ENCODE measurements at regions not wholly inside any gene's neighbourhood (a gene's known extent, or its start where the extent isn't known, plus 50 kb on each side); places are given as distances from the start of the nearest gene placed in this dataset.

DNA sequence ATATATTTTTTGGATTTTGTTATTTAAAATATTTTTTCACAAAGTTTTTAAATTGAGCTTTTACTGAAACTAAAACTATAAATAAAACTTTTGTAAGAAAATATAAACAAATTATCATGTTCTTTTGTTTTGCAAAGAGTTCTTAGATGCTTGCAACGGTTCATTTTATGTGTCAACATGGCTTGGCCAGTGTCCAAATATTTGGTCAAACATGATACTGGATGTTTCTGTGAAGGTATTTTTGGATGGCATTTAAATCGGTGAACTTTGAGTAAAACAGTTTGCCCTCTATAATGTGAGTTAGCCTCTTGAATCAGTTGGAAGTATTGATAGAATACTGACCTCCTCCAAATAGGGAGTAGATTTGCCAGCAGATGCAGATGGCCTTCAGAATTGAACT is 612.6 kb upstream of the NECTIN3 start:
- TF ChIP-seq, protein P1, sequence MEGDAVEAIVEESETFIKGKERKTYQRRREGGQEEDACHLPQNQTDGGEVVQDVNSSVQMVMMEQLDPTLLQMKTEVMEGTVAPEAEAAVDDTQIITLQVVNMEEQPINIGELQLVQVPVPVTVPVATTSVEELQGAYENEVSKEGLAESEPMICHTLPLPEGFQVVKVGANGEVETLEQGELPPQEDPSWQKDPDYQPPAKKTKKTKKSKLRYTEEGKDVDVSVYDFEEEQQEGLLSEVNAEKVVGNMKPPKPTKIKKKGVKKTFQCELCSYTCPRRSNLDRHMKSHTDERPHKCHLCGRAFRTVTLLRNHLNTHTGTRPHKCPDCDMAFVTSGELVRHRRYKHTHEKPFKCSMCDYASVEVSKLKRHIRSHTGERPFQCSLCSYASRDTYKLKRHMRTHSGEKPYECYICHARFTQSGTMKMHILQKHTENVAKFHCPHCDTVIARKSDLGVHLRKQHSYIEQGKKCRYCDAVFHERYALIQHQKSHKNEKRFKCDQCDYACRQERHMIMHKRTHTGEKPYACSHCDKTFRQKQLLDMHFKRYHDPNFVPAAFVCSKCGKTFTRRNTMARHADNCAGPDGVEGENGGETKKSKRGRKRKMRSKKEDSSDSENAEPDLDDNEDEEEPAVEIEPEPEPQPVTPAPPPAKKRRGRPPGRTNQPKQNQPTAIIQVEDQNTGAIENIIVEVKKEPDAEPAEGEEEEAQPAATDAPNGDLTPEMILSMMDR (IDR thresholded peaks at IDR 0.05), result no peak
- intact Hi-C loops (cut with DNase I), result no loop called here
- H3K36me3 ChIP-seq, result no peaks in the 10 kb centered on the region
- no peak for ATAC-seq
- H3K4me1 ChIP-seq, result no peaks in the 10 kb centered on the region
- H3K4me3 ChIP-seq, result no peak overlapping the region
- DNase-seq, result no peak
- H3K27ac ChIP-seq, result no peak overlapping the region
- H3K9me3 ChIP-seq, result no peaks in the 10 kb centered on the region
- H3K27me3 ChIP-seq, result no peaks in the 10 kb centered on the region

DNA sequence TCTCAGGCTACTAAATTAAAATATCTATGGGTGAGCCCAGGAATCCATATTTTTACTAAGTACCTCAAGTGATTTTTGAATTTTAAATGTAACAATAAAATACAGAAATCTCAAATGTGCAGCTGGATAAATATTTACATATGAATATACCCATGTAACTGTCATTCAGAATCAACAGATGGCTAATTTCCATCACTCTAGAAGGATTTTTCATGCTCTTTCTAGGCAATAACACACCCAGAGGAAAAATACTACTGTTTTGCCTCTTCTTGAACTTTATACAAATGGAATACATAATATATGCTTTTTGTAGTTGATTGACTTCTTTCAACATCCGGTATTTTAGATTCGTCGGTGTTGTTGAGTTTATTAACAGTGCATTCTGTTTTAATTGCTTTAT is 601.3 kb upstream of the NECTIN3 start:
- Histone ChIP-seq H3K27ac (no peak overlapping the region), H3K27me3 (no peaks in the 10 kb centered on the region), H3K36me3 (no peaks in the 10 kb centered on the region), H3K4me1 (no peaks in the 10 kb centered on the region), H3K4me3 (no peak overlapping the region), H3K9me3 (no peaks in the 10 kb centered on the region)
- intact Hi-C loops (cut with DNase I), result no loop called here
- no peak for ATAC-seq
- TF ChIP-seq, protein P1 (IDR thresholded peaks at IDR 0.05), result no peak
- no peak for DNase-seq

DNA sequence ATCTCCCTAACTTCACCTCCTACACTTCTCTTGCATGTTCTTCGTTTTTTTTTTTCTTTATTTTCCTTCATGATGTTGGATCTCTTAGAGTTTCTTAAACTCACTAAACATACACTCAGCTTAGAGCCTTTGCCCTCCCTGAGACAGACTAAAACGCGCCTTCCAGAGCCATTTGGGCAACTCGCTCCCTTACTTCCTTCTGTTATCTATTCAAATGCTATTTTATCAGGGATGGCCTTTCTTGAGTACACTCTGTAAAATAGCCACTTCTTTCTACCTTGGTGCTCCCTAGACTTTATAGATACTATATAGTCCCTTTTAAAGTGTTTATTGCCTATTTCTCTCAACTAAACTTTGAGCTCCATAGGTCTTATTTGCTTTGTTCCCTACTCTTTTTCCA is 598.2 kb upstream of the NECTIN3 start:
- Histone ChIP-seq H3K27ac (no peak overlapping the region), H3K36me3 (no peaks in the 10 kb centered on the region), H3K27me3 (no peaks in the 10 kb centered on the region), H3K4me1 (no peaks in the 10 kb centered on the region), H3K4me3 (no peak overlapping the region), H3K9me3 (no peaks in the 10 kb centered on the region)
- TF ChIP-seq, protein P1 (IDR thresholded peaks at IDR 0.05), result no peak
- no peak for ATAC-seq
- intact Hi-C loops (cut with DNase I), result no loop called here
- DNase-seq, result no peak

DNA sequence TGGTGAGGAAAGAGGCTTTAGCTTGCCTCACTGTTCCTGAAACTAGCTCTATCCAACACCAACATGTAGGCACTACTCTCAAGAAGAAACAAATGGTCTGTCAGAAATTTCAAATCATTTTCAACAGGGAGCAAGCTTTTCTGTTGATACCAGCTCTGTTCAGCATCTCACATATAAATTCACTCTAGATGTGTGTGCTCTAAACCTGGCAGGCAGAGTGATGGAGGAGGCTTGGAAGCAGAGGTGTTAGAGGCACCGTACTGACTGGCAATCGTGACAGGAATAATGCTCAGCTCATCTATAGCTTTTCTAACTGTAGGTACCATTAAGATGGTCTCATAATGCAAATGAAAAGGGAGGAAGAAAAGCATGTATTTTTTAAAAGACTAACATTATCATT is 597.2 kb upstream of the NECTIN3 start:
- Histone ChIP-seq H3K27me3 (no peaks in the 10 kb centered on the region), H3K4me3 (no peak overlapping the region), H3K27ac (no peak overlapping the region), H3K36me3 (no peaks in the 10 kb centered on the region), H3K4me1 (no peaks in the 10 kb centered on the region), H3K9me3 (no peaks in the 10 kb centered on the region)
- TF ChIP-seq, protein P1 (IDR thresholded peaks at IDR 0.05), result no peak
- no peak for DNase-seq
- no peak for ATAC-seq
- intact Hi-C loops (cut with DNase I), result no loop called here

DNA sequence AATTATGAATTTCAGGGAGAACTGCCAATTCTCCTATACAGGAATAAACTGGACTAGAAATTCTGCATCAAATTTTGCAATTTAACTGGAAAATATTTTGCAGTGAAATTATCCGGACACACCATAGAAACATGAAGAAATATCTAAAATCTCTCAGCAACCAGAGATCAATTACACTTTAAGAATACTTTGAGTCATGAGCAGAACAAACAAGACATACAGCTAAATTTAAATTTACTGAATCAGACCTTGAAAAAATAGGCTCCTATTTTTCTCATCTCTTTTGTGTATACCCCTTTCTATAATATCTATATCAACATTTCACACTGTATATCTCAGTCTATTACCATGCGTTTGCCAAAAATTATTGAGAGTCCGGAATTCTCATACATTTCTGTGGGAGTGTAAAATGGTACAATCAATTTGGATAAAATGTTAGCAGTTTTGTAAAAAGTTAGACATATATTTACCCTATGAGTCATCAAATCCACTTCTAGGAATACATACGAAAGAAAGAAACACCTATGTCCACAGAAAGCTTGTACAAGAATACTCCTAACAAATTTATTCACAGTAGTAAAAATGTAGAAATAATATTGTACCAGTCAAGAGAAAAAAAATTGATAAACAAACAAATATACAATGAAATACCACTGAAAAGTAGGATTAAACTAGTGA is 593.1 kb upstream of the NECTIN3 start:
- no peaks in the 10 kb centered on the region for H3K4me1 ChIP-seq
- intact Hi-C loops (cut with DNase I), result no loop called here
- no peak overlapping the region for H3K4me3 ChIP-seq
- H3K27ac ChIP-seq, result no peak overlapping the region
- H3K27me3 ChIP-seq, result no peaks in the 10 kb centered on the region
- no peaks in the 10 kb centered on the region for H3K9me3 ChIP-seq
- H3K36me3 ChIP-seq, result no peaks in the 10 kb centered on the region
- no peak for DNase-seq
- ATAC-seq, result no peak
- TF ChIP-seq, protein P1 (IDR thresholded peaks at IDR 0.05), result no peak

DNA sequence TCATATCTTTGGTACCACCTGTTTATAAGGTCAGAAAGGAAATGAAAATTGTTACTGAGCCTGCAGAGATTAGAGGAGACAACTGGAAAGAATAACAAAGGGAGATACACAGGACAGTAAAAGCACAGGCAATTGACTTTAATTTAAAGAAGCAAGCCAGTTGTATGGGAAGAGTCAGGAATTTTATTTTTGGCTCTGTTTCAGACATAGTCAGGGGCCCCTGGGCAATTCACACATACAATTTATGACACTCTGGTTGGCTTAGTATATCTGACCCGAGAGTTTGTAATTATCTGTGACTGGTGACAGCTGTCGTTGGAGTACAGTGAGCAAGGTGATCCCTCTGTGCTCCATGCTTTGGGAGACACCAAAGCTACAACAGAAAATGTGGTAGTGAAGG is 591.9 kb upstream of the NECTIN3 start:
- H3K4me3 ChIP-seq, result no peak overlapping the region
- H3K36me3 ChIP-seq, result no peaks in the 10 kb centered on the region
- no peaks in the 10 kb centered on the region for H3K27me3 ChIP-seq
- DNase-seq, result no peak
- H3K9me3 ChIP-seq, result no peaks in the 10 kb centered on the region
- H3K4me1 ChIP-seq, result no peaks in the 10 kb centered on the region
- H3K27ac ChIP-seq, result no peak overlapping the region
- intact Hi-C loops (cut with DNase I), result no loop called here
- ATAC-seq, result no peak
- TF ChIP-seq, protein P1 (IDR thresholded peaks at IDR 0.05), result no peak

All from upper lobe of right lung (tissue), 1 donor.